HS-27A (cell line): ENCODE measurements at regions not wholly inside any gene's neighbourhood (a gene's known extent, or its start where the extent isn't known, plus 50 kb on each side); places are given as distances from the start of the nearest gene placed in this dataset.

Source experiments
- DNase-seq: peaks from one replicate; pipeline ENCODE4 v3.0.0-alpha.2; 2012; ENCODE audit warnings: low read depth, missing footprints

DNA sequence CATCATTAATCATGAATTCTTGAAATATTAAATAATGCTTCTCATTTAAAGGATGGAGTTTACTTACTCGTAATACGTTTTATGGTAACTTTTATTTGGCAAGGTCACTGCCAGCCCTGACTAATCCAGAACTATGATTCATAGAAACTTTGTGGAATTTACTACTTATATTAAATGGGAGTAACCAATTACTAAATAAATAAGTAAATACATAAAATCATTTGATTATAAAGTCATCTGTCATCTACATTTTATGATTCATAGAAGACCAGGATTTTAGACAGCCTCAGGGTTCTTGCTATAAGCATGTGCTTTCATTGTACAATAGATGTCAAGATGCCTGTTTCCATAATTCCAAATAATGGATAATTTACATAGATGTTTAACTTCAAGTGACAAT lies 611.1 kb downstream of the TBC1D4 start:
- no peak for DNase-seq

DNA sequence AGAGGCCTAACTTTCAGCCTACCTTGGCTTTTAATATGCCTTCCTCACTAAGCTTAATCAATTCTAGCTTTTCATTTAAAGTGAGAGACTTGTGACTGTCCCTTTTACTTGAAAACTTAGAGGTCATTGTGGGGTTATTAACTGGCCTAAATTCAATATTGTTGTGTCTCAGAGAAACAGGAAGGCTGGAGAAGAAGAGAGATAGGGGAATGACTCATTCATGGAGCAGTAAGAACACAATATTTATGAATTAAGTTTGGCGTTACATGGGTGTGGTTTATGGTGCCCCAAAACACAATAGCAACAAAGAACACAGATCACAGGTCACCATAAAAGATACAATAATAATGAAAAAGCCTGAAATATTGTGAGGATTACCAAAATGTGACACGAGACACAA lies 612.1 kb downstream of the TBC1D4 start:
- no peak for DNase-seq

DNA sequence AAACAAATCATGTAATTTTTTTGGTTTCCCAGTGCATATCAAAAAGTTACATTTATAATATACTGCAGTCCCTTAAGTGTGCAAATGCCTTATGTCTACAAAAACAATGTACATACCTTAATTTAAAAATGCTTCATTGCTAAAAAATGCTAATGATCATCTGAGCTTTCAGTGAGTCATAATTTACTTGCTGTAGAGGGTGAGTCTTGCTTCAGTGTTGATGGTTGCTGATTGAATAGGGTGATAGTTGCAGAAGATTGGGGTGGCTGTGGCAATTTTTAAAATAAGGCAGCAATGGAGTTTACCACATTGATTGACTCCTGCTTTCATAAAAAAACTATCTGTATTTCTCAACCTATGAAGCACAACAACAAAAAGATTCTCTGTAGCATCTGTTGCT lies 613.9 kb downstream of the TBC1D4 start:
- no peak for DNase-seq

DNA sequence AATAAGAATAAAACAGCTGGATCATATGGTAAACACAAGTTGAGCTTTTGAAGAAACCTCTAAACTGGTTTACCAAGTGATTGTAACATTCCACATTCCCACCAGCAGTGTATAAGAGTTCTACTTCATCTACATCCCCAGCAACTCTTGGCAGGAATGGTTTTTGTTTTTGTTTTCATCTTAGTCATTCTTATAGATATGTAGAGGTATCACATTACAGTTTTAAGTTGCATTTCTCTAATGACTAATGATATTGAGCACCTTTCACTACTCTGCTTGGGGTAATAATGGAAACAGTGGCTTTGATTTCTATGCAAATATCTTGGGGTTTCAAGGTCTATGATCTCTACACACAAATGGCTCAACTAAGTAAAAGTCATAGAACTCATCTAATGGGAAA lies 614.5 kb downstream of the TBC1D4 start:
- no peak for DNase-seq

DNA sequence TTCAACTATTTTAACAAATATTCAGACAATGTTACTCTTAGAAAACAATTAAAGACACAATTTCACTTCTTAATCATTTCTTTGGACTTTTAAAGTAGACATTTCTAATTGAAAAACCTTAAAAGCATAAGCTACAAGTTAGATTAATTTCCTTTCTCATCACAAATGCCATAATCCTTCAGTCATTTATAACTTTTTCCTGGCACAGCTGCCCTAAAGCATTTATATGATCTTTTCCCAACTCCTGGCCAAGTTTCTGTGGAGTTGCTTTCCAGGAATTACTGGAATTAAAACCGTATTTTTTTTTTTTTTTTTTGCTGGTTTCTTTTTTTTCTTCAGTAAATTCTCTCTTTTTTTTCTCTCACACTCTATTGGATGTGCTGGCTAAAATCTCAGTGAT lies 615.9 kb downstream of the TBC1D4 start:
- no peak for DNase-seq

DNA sequence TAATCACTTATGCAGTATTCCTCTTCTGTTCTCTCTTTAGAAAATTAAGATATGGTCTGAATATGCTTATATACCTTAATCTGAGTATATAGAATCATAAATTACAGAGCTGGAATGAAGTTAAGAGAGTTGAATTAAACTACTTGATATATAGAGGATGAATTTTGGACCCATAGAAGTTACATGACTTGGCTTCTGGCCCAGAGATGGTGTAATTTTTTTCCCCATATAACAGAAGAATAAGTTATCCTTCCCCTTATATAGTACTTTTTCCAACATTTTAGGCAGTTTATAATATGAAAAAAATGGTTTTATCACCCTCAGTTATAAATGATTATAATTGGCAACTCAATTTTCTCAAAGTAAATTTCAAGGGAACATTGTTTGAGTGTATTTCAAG lies 616.3 kb downstream of the TBC1D4 start:
- DNase-seq, result no peak

DNA sequence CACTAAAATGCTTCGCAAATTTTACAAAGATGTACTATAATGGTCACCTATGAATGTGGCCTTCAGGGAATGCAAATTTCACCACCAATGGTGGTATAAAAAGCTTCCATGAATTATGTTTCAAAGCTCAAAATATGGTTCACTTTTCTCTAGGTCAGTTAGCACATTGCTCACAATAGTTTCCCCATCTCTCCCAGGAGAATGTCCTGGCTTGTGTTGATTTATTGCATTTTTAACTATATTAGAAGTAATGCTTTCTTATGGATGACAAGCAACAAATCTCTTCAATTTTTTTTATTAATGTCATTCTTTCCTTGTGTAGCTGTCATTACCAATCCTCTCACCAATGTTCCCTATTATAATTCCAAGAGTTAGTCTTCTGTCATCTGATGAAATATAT lies 621.2 kb downstream of the TBC1D4 start:
- DNase-seq, result no peak

DNA sequence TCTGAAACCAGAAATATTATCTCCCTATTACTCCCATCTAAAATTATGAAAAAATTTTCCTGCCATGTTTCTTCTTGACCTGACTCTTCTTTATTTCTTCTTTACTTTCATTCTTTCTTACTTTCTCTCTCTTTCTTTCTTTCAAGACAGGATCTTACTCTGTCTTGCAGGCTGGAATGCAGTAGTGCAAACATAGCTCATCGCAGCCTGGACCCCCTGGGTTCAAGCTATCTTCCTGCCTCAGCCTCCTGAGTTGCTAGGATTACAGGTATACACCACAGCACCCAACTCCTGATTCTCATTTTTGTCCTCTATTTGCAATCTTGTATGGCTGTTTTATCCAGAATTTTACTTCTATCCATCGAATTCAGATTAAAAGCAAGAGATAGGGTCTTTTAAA lies 631.1 kb downstream of the TBC1D4 start:
- no peak for DNase-seq

DNA sequence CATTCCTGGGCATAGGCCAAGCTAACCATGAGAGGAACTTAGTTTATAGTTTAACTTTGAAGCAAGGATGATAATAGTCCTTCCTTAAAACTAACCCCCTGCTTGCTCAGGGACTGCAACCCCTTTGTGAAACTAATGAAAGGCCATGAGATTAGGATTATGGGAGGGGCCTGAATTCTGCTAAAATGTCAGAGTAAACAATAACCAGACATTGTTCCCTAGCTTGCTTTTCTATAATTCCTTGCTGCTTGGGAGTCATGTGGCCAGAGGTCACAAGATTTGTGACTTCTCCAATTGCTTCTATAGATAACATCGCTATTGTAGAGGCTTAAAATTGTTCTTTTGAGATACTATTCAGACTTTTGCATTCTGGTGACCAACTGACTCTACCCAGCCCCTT lies 634.0 kb downstream of the TBC1D4 start:
- DNase-seq, result no peak

DNA sequence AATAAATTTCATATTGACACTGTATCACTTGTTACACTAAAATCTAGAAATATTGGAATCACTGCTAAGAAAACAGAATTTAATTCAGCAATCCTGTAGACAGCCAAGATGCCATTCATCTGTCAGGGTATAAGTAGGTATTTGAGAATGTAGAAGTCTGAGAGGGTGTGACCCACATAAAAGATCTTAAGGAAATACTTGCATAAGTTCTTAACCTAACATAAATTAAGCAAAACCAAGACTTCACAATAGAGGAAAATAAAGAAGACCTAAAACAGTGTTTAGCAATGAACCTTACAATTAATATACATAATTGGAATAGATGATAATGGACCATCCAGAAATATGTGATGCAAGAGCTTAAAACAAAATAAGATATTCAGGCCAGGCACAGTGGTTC lies 636.2 kb downstream of the TBC1D4 start:
- no peak for DNase-seq

DNA sequence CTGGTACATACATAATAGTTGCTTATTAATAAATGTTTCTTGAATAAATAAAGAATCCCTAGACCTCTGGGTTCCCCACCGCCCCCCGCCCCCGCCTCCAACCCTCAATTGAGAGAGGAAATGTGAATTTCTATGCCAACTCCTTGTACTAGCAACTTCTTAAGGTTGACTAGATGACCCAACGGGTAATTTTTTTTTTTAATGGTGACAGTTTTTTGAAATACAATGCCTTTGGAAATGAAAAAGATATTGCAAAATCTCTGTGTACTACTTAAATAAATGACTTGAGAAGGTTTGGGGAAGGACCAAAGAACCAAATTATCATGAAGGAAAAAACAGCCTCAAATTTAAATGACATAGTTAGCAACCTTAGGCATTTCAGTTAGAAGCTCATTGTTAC lies 640.3 kb downstream of the TBC1D4 start:
- no peak for DNase-seq

DNA sequence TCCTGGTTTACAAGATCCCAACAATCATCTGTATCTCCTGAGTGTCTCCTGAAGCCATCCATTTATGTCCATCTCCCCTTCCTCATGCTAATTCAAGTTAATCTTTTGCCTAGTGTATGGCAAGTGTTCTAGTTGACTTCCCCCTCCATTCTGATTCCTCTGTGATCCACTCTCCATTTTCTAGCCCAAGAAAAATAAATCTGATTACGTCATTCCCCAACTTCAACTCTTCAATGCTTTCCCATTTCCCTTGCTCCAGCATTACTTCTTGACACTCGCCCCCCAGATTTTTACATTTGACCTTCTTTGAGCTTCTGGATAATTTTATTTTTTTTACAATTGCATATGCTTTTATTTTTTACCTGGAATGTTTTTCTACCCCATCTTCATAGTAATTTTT lies 640.8 kb downstream of the TBC1D4 start:
- no peak for DNase-seq

DNA sequence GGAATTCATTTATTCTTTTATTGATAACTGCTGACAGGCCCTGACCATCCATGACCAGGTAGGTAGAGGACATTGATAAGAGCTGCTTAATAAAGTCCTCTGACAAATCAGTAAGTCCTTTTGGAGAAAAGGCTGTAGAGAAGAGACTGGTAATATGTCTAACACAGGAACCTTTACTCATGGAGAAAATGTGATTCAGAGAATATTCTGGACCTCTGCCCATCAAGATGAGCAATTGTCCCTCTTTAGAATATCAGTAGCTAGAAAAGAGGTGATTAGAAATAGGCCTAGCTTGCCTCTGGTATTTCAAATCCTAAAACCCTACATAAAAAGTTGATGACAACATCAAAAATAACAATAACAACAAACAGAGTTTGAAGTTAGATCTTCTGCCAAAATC lies 642.3 kb downstream of the TBC1D4 start:
- no peak for DNase-seq

DNA sequence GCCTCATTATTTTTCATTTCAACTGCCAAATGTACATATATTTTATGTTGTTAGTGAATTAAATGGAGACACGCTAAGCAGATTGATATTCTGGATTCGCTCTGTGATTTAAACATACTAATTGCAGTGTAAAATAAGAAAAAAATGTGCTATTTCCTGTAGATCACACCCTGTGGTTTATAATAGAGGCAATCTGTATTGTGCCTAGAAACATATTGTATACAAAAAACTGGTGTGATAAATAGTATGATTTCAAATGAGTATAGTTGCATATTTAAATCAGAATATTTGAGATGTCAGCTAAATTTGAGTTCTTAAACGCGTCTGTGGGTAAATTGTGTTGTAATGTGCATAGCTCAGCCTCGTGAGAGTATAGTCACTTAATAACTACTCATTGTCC lies 643.9 kb downstream of the TBC1D4 start:
- DNase-seq, result no peak

DNA sequence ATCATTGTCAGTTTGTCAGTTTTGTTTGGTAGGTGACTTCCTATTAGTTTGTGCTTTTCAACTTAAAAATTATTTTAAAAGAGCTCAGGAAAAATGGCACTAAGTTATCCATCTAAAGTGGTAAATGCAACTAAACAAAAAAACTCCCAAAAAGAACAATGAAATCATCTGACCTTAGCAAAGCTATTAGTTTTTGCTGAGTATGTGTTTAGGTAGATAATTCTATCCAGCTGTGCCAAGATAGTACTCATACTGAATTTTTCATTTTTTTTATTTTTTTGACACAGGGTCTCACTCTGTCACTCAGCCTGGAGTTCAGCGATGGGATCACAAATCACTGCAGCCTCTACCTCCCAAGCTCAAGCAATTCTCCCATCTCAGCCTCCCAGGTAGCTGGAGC lies 645.3 kb downstream of the TBC1D4 start:
- no peak for DNase-seq

DNA sequence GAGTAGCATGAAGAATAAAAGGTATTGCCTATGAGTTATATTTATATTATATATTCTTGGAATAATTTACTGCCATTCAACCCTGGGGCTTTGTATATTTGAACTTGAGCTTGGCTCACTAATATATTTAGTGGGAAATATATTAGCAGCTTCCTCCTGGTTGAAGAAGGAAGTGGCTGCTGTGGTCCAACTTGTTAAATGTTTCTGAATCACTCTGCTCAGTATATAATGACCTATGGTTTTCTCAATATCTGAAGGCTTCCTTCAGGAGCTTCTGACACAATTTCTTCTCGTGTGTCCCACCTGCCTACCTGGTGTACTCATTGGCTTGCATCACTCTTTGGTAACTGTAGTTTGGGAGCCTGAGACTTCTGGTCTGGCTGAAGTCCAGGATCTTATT lies 646.4 kb downstream of the TBC1D4 start:
- no peak for DNase-seq

DNA sequence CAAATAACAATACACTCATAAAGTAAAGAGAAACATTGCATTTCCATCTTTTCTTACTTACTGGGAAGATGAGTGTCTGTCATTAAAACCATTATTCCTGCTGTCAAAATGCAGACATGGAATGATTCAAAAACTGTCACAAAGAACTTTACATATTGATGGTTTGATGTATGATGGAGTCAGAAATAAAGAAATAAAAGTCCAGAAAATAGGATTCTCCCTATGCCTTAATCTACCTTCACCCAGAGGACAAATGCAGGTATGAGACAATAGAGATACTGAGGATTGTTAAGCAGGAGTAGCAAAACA lies 656.1 kb downstream of the TBC1D4 start:
- no peak for DNase-seq

DNA sequence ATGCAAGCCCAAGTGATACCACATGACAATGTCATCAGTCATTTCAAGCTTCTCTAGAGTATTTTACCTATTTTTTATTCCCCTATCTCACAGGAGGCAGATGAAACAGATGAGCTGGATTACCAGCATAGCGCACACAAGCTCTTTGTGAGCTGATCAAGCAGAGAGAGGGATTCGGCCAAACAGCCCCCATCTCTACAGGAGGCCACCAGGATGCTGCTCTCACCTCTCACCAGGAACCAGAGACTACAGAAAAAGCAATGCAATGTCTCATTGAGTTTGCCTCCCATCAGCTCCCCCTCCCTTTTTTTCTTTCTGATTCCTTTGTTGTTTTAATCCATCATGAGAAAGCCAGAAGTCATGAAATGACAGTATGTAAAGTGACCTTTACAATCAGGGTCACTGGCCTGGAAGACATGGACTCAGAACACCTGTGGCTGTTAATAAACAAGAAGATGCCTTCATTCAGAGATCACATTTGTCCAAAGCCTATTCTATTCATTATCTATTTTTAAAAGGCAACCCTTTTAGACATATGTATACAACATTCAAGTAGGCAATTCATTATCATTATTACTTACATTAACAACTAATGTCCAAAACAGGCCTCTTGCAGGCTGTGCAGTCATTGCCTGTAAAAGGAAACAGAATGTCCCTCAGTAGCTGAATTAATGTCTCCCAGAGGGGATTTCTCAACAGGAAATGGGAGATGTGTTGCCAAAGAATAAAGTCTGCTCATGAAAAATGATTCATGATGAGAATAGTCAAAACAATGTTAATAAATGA lies 656.6 kb downstream of the TBC1D4 start:
- peak; percentile 1 for DNase-seq

DNA sequence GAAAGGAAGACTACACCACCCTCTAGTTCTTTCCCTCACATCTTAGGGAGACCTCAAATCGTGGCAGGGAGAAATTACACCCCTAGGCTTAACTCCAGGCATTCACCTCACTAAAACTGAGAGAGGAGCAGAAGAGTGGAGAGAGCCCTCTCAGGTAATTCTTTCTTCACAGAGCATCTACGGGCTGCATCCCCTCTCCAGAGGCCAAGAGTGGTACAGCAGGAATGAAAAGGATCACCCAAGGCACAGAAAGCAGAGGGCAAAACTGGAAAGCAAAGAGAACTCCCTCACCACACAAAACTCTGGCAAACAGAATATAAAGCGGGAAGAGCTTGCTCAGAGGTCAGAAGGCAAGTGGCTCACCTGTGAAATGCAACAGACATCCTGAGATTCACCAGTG lies 661.2 kb downstream of the TBC1D4 start:
- DNase-seq, result no peak

DNA sequence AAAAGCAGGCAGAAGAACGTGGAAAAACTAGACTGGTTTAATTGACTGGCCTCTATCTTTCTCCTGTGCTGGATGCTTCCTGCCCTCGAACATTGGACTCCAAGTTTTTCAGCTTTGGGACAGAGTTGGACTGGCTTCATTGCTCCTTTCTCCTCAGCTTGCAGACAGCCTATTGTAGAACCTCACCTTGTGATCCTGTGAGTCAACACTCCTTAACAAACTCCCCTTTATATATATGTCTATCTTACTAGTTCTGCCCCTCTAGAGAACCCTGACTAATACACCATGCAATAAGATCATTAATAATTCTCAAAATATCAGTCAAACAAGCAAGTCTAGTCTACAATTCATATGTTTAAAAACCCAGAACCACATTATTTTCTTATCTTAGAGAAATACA lies 662.4 kb downstream of the TBC1D4 start:
- no peak for DNase-seq

DNA sequence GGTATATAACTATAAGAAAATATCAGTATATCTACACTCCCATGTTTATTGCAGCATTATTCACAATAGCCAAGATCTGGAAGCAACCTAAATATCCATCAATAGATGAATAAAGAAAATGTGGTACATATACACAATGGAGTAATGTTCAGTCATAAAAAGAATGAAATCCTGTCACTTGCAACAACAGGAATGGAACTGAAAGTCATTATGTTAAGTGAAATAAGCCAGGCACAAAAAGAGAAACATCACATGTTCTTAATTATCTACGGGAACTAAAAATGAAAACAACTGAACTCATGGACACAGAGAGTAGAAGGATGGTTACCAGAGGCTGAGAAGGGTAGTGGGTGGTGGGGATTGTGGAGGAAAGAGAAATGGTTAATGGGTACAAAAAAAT lies 665.2 kb downstream of the TBC1D4 start:
- no peak for DNase-seq

DNA sequence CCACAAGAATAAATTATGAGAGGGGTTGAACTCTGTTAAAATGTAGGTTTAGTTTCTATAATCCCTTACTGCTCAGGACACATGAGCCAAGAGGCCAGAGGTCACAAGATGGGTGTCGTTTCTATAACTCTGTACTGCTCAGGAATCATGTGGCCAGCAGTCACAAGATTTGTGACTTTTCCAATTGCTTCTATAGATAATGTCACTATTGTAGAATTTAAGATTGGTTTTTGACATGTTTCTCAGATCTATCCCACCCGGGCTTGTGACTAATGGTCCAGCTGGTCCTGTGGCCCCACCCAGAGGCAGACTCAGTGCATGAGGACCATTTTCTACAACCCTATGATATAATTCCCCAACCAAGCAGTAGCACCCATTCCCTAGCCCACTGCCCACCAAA lies 662.0 kb upstream of the KLF12 start:
- DNase-seq, result no peak

DNA sequence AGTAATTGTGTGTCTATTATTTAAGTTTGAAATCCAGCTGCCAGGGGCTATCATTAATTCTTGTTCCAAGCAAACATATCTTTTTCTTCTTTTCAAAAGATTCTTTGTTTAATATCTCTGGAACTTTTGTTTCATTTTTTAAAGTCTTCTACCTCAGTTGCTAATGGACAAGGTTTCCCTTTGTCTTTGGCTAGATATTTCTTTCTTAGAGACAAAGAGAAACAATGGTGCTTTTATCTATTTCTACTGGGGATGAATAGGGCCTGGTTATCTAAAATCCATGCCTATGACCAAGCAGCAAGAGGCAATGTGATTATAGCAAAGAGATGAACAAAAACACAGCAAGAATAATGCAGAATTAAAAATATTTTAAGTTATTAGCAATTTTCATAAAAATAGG lies 661.3 kb upstream of the KLF12 start:
- no peak for DNase-seq

DNA sequence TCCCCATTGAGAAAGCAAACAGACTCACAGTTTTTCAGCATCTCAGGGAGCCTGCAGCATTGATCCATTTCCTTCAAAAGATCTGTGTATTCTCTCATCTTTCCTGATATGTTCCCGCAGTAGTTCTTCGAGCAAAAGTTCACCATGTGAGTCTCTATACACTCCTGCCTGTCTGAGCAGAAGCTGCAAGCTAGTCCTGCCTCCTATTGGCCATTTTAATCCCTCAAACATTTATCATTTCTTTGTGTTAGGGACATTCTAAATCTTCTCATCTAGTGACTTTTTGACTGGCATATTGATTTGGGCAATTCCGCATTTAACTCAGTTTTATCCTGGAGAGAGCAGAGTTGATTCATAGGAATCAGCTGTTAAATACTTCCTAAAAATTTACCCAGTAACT lies 660.4 kb upstream of the KLF12 start:
- DNase-seq, result no peak

DNA sequence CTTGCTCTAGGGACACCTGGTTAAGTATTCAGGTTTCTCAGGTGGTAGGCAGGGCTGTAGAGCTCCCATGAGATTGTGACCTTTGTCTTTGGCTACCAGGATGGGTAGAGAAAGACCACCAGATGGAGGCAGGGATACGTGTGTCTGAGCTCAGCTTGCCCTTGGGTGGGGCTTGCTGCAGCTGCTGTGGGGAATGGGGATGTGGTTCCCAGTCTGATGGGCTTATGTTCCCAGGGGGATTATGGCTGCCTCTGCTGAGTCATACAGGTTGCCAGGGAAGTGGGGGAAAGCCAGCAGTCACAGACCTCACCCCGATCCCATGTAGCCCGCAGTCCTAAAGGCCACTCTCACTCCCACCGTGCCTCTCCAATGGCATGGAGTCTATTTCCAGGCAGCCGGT lies 659.9 kb upstream of the KLF12 start:
- DNase-seq, result no peak
